Stomach (tissue), 4 donors: ENCODE measurements at regions not wholly inside any gene's neighbourhood (a gene's known extent, or its start where the extent isn't known, plus 50 kb on each side); places are given as distances from the start of the nearest gene placed in this dataset.
"Not testable (repeated sequence)": the region's sequence is repeated elsewhere in the genome, so short reads cannot be mapped to it uniquely, and the experiment has no call there.

ENCODE experiments used
- CTCF ChIP-seq, 7 experiments: fragments of 450-650 bp in 4 of 7; fragments of 200-600 bp in 3 of 7; sonication (generic) in 3 of 7; IDR thresholded peaks; one replicate each; pipeline ENCODE4 v1.5.1; 2016 to 2019; ENCODE audit warnings: antibody characterized with exemption in 7 of 7, control low read depth in 2 of 7, mild to moderate bottlenecking in 1 of 7
- EP300 ChIP-seq: sonication (generic); formaldehyde crosslinking; IDR thresholded peaks from one replicate; pipeline ENCODE4 v1.6.1; 2017; ENCODE audit warnings: antibody characterized with exemption
- POLR2A ChIP-seq, 4 donors: fragments of 450-650 bp; IDR thresholded peaks; one replicate each; pipeline ENCODE4 v1.6.1; 2016; ENCODE audit warnings: antibody characterized with exemption in 4 of 4, control low read depth in 2 of 4, mild to moderate bottlenecking in 1 of 4, moderate library complexity in 1 of 4
- POLR2AphosphoS5 ChIP-seq, 3 donors: sonication (generic); formaldehyde crosslinking; IDR thresholded peaks; one replicate each; pipeline ENCODE4 v1.6.1; 2016; ENCODE audit warnings: antibody characterized with exemption in 3 of 3

- TF ChIP-seq POLR2AphosphoS5 (IDR thresholded peaks at IDR 0.05); POLR2A (IDR thresholded peaks at IDR 0.05); CTCF (IDR thresholded peaks at IDR 0.05); EP300: not testable (repeated sequence)
Observed at GRCh38 chr2:20112361-20112760, 60.9 kb upstream of the LAPTM4A start.
